ENCODE measurements at regions not wholly inside any gene's neighbourhood (a gene's known extent, or its start where the extent isn't known, plus 50 kb on each side); places are given as distances from the start of the nearest gene placed in this dataset.

DNA sequence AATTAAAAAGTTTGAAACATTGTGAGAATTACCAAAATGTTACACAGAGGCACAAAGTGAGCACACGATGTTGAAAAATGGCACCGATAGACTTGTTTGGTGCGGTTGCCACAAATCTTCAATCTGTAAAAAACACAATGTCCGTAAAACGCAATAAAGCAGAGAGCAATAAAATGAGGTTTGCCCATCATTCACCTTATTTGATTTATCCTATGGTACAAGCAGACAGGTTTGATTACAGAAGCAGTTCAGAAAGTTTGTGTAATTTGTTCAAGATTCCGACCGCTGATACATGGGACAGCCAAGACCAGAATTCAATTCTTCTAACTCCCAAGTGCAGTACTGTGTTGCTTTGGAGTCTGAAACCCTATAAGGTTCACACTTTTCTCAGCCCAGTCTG, 318.3 kb upstream of the PROX1 start:
- DNase-seq: no peak
- no peaks in the 10 kb centered on the region for H3K9me3 ChIP-seq (replicated peaks; ENCODE audit: insufficient read depth, low read length)
- no peaks in the 10 kb centered on the region for H3K9me2 ChIP-seq (replicated peaks; ENCODE audit: insufficient read depth, low read length)
- H3K4me3 ChIP-seq (ENCODE audit: low read length): no peak overlapping the region
- no peaks in the 10 kb centered on the region for H3K36me3 ChIP-seq (replicated peaks; ENCODE audit: insufficient read depth, low read length)
- no peaks in the 10 kb centered on the region for H3K79me2 ChIP-seq (ENCODE audit: low read length)
- peaks cover 17% of the 10 kb centered on the region for H3F3A ChIP-seq (ENCODE audit: insufficient read depth, low read length)
- peaks cover 43% of the 10 kb centered on the region for H3K4me1 ChIP-seq (ENCODE audit: low read length)
- H3K27ac ChIP-seq (ENCODE audit: low read length): peak overlapping the region; percentile 66; the same call in 1 of the 2 replicates
- H3K4me2 ChIP-seq (ENCODE audit: low read depth, low read length): peak overlapping the region; percentile 51
- H2AFZ ChIP-seq (ENCODE audit: low read length): peak overlapping the region; percentile 36; the same call in 1 of the 2 replicates
- TF ChIP-seq EZH2 (optimal IDR thresholded peaks at IDR 0.05; ENCODE audit: low read depth, low read length) (no peak), EZH2phosphoT487 (IDR thresholded peaks at IDR 0.05; ENCODE audit: low read length) (no peak)
- TF ChIP-seq, protein P1, sequence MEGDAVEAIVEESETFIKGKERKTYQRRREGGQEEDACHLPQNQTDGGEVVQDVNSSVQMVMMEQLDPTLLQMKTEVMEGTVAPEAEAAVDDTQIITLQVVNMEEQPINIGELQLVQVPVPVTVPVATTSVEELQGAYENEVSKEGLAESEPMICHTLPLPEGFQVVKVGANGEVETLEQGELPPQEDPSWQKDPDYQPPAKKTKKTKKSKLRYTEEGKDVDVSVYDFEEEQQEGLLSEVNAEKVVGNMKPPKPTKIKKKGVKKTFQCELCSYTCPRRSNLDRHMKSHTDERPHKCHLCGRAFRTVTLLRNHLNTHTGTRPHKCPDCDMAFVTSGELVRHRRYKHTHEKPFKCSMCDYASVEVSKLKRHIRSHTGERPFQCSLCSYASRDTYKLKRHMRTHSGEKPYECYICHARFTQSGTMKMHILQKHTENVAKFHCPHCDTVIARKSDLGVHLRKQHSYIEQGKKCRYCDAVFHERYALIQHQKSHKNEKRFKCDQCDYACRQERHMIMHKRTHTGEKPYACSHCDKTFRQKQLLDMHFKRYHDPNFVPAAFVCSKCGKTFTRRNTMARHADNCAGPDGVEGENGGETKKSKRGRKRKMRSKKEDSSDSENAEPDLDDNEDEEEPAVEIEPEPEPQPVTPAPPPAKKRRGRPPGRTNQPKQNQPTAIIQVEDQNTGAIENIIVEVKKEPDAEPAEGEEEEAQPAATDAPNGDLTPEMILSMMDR (IDR thresholded peaks at IDR 0.05; ENCODE audit: low read length): no peak
- H3K27me3 ChIP-seq (replicated peaks; ENCODE audit: insufficient read depth, low read length): no peaks in the 10 kb centered on the region
- no peaks in the 10 kb centered on the region for H4K20me1 ChIP-seq (ENCODE audit: insufficient read depth, low read length)
- H3K9ac ChIP-seq (ENCODE audit: low read length): 0 out of 2 replicates have a peak overlapping the region, but pooled peaks have one; percentile 6

DNA sequence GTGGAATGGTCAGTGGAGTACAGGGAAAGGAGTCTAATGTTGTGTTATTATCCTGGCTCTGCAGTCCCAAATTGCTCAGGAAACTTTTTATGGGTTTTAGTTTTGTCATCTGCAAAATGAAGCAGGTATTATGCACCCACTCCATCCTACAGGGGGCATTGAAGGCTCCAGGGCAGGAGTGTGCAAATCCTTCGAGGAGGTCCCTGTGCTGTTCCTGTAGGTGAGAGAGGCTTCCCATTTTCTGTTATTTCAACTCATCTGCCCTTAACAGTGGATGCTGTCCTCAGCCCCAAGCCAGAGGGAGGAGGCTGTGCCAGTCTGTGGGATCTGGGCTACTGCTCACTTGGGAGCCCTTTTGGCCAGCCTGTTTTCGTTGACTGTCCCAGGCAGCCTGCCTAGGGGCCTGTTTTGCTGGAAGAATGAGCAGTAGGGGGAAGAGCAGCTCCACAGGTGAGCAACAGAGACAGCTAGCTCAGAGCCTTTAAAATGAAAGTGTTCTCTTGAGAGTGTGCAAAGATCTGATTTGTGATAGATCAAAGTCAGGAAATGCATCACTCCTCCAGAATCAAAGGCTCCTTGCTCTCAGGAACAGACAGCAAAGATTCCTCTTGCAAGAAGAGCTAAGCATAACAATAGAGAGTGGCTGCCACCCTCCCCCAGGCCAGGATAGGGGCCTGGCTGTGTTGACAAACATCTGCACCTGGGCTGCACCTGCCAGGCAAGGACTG, 317.6 kb upstream of the PROX1 start:
- Histone ChIP-seq H3K9ac (ENCODE audit: low read length) (peak overlapping the region; percentile 6; the same call in 1 of the 2 replicates), H2AFZ (ENCODE audit: low read length) (peak overlapping the region; percentile 36), H3K9me3 (replicated peaks; ENCODE audit: insufficient read depth, low read length) (no peaks in the 10 kb centered on the region), H3K36me3 (replicated peaks; ENCODE audit: insufficient read depth, low read length) (no peaks in the 10 kb centered on the region), H3K4me2 (ENCODE audit: low read depth, low read length) (peak overlapping the region; percentile 51), H3K4me3 (ENCODE audit: low read length) (no peak overlapping the region), H3K27me3 (replicated peaks; ENCODE audit: insufficient read depth, low read length) (no peaks in the 10 kb centered on the region), H3F3A (ENCODE audit: insufficient read depth, low read length) (peaks cover 17% of the 10 kb centered on the region), H4K20me1 (ENCODE audit: insufficient read depth, low read length) (no peaks in the 10 kb centered on the region), H3K9me2 (replicated peaks; ENCODE audit: insufficient read depth, low read length) (no peaks in the 10 kb centered on the region), H3K4me1 (ENCODE audit: low read length) (peaks cover 43% of the 10 kb centered on the region), H3K79me2 (ENCODE audit: low read length) (no peaks in the 10 kb centered on the region), H3K27ac (ENCODE audit: low read length) (peak overlapping the region; percentile 66; the same call in 1 of the 2 replicates)
- peak; percentile 91 for DNase-seq
- TF ChIP-seq EZH2 (optimal IDR thresholded peaks at IDR 0.05; ENCODE audit: low read depth, low read length) (no peak), EZH2phosphoT487 (IDR thresholded peaks at IDR 0.05; ENCODE audit: low read length) (no peak)
- TF ChIP-seq, protein P1 (IDR thresholded peaks at IDR 0.05; ENCODE audit: low read length): no peak; the same call in none of the 2 replicates

DNA sequence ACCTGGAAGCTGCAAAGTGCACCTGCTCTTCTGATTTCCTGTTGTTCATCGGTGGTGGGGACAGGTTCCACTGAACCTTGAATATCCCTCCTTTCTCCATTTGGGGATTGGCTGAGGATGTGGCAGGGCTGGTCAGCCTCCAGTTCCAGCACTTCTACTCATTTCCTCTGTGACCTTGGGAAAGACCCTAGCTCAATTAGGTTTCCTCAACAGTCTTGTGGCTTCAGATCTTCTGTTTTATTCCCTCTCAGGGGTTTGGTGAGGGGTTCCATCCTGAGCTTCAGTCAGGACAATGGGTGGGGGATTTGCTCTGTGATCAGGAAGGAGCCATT, 317.1 kb upstream of the PROX1 start:
- H3K9me2 ChIP-seq (replicated peaks; ENCODE audit: insufficient read depth, low read length): no peaks in the 10 kb centered on the region
- no peaks in the 10 kb centered on the region for H3K36me3 ChIP-seq (replicated peaks; ENCODE audit: insufficient read depth, low read length)
- no peaks in the 10 kb centered on the region for H3K9me3 ChIP-seq (replicated peaks; ENCODE audit: insufficient read depth, low read length)
- H3K27me3 ChIP-seq (replicated peaks; ENCODE audit: insufficient read depth, low read length): no peaks in the 10 kb centered on the region
- H3K4me1 ChIP-seq (ENCODE audit: low read length): peaks cover 43% of the 10 kb centered on the region
- H4K20me1 ChIP-seq (ENCODE audit: insufficient read depth, low read length): no peaks in the 10 kb centered on the region
- peak overlapping the region; percentile 66; the same call in 1 of the 2 replicates for H3K27ac ChIP-seq (ENCODE audit: low read length)
- peaks cover 17% of the 10 kb centered on the region for H3F3A ChIP-seq (ENCODE audit: insufficient read depth, low read length)
- TF ChIP-seq EZH2phosphoT487 (IDR thresholded peaks at IDR 0.05; ENCODE audit: low read length): no peak
- TF ChIP-seq, protein P1 (IDR thresholded peaks at IDR 0.05; ENCODE audit: low read length): no peak
- no peak for TF ChIP-seq EZH2 (optimal IDR thresholded peaks at IDR 0.05; ENCODE audit: low read depth, low read length)
- no peak overlapping the region for H3K4me3 ChIP-seq (ENCODE audit: low read length)
- H3K79me2 ChIP-seq (ENCODE audit: low read length): no peaks in the 10 kb centered on the region
- no peak for DNase-seq
- H3K9ac ChIP-seq (ENCODE audit: low read length): no peak overlapping the region
- peak overlapping the region; percentile 51; the same call in 1 of the 2 replicates for H3K4me2 ChIP-seq (ENCODE audit: low read depth, low read length)
- H2AFZ ChIP-seq (ENCODE audit: low read length): no peak overlapping the region

All from MM.1S (cell line).